SU-DHL-6 (cell line): ENCODE measurements at regions not wholly inside any gene's neighbourhood (a gene's known extent, or its start where the extent isn't known, plus 50 kb on each side); places are given as distances from the start of the nearest gene placed in this dataset.

Experiments
- EZH2phosphoT487 ChIP-seq: fragments of 200-600 bp; sonication (generic), shearing (Covaris generic); conservative IDR thresholded peaks from 2 replicates; pipeline ENCODE4 v1.6.1; 2018; ENCODE audit warnings: mild to moderate bottlenecking, antibody characterized with exemption, low read length, moderate library complexity, mixed read lengths
- TF ChIP-seq, protein P1 (sequence below): fragments of 200-600 bp; sonication (generic); IDR thresholded peaks from one replicate; pipeline ENCODE4 v1.5.1; 2017; ENCODE audit warnings: antibody characterized with exemption, mild to moderate bottlenecking, low read length, moderate library complexity; ENCODE audit not compliant: insufficient read depth, poor library complexity, severe bottlenecking

DNA sequence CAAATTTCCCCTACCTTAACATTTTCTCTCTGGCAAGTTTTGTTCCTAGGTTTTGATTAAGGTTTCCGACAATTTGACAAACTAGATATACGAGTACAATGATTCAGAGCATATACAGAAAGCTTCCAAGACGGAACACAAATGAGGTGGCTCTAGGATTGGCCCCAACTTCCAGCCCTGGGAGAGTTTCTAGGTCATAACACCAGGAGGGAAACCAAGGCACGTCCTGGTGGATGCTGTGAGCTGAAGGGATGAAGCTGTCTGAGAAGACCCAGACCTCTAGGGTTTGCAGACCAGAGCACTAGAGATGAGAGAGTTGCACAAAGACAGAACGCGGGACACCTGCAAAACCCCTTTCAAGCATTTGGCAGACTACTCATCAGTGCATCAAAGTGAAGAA, 51.5 kb upstream of the CAND1 start:
- TF ChIP-seq, protein P1, sequence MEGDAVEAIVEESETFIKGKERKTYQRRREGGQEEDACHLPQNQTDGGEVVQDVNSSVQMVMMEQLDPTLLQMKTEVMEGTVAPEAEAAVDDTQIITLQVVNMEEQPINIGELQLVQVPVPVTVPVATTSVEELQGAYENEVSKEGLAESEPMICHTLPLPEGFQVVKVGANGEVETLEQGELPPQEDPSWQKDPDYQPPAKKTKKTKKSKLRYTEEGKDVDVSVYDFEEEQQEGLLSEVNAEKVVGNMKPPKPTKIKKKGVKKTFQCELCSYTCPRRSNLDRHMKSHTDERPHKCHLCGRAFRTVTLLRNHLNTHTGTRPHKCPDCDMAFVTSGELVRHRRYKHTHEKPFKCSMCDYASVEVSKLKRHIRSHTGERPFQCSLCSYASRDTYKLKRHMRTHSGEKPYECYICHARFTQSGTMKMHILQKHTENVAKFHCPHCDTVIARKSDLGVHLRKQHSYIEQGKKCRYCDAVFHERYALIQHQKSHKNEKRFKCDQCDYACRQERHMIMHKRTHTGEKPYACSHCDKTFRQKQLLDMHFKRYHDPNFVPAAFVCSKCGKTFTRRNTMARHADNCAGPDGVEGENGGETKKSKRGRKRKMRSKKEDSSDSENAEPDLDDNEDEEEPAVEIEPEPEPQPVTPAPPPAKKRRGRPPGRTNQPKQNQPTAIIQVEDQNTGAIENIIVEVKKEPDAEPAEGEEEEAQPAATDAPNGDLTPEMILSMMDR, result no peak
- no peak for TF ChIP-seq EZH2phosphoT487
